ENCODE measurements at regions not wholly inside any gene's neighbourhood (a gene's known extent, or its start where the extent isn't known, plus 50 kb on each side); places are given as distances from the start of the nearest gene placed in this dataset.

GRCh38 chr2:104431701-104432121 is 422.2 kb upstream of the POU3F3 start:
- H3K4me1 ChIP-seq (ENCODE audit: insufficient read depth, low read length), result no peaks in the 10 kb centered on the region
- H3K9ac ChIP-seq (ENCODE audit: low read length), result no peak overlapping the region
- H3K4me3 ChIP-seq (ENCODE audit: low read depth in 1 of 2, low read length in 2 of 2), result no peak overlapping the region
- no peaks in the 10 kb centered on the region for H3K36me3 ChIP-seq (ENCODE audit: insufficient read depth, low read length)
- H3K27me3 ChIP-seq (ENCODE audit: control insufficient read depth in 1 of 2, insufficient read depth in 2 of 2, low read length in 2 of 2), result no peaks in the 10 kb centered on the region
- H3K9me3 ChIP-seq (ENCODE audit: low read length), result no peaks in the 10 kb centered on the region
- no peak overlapping the region for H3K27ac ChIP-seq (ENCODE audit: low read depth, low read length)

DNA sequence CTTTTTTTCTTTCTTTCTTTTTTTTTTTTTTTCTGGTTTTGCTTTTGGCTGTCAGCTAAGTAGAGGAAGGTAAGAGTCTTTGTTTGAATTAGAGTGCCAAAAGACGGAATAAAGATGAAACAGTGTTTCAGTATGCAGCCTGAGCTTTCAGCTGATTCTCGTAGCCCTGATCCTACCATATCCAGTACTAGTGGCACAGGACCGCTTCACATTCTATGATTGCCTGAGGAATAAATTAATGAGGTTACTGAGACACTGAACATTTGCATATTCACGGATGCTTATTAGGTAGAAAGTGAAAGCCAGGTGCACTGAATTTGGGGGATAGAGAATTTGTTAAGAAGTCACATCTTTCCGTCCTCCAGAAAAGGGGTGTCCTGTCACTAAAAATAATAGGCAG is 421.5 kb upstream of the POU3F3 start:
- no peak overlapping the region for H3K4me3 ChIP-seq (ENCODE audit: low read depth in 1 of 2, low read length in 2 of 2)
- H3K36me3 ChIP-seq (ENCODE audit: insufficient read depth, low read length), result no peaks in the 10 kb centered on the region
- no peaks in the 10 kb centered on the region for H3K4me1 ChIP-seq (ENCODE audit: insufficient read depth, low read length)
- no peaks in the 10 kb centered on the region for H3K9me3 ChIP-seq (ENCODE audit: low read length)
- H3K9ac ChIP-seq (ENCODE audit: low read length), result no peak overlapping the region
- no peak overlapping the region for H3K27ac ChIP-seq (ENCODE audit: low read depth, low read length)
- no peaks in the 10 kb centered on the region for H3K27me3 ChIP-seq (ENCODE audit: control insufficient read depth in 1 of 2, insufficient read depth in 2 of 2, low read length in 2 of 2)

DNA sequence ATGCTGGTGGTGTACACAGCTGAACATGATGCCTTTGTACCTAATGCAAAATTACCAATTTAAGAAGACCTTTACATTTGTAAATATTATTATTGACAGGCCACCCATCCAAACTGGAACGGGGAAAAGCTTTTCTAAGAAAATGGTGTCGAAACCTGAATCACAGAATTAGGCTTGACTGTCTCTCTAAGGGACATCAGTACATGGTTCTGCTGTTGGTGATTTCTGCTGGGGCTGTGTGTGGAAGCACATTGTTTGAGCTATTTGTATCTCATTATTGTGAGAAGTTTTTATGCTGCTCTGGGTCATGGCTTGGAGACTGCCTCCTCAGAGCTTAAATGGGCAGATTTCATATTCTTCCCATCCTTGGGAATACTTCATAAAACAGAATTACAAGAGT is 420.9 kb upstream of the POU3F3 start:
- Histone ChIP-seq H3K9me3 (ENCODE audit: low read length) (no peaks in the 10 kb centered on the region), H3K27ac (ENCODE audit: low read depth, low read length) (no peak overlapping the region), H3K36me3 (ENCODE audit: insufficient read depth, low read length) (no peaks in the 10 kb centered on the region), H3K4me1 (ENCODE audit: insufficient read depth, low read length) (no peaks in the 10 kb centered on the region), H3K27me3 (ENCODE audit: control insufficient read depth in 1 of 2, insufficient read depth in 2 of 2, low read length in 2 of 2) (no peaks in the 10 kb centered on the region), H3K9ac (ENCODE audit: low read length) (no peak overlapping the region), H3K4me3 (ENCODE audit: low read depth in 1 of 2, low read length in 2 of 2) (no peak overlapping the region)

- H3K9ac ChIP-seq (ENCODE audit: low read length), result no peak overlapping the region
- H3K27me3 ChIP-seq (ENCODE audit: control insufficient read depth in 1 of 2, insufficient read depth in 2 of 2, low read length in 2 of 2), result no peaks in the 10 kb centered on the region
- H3K36me3 ChIP-seq (ENCODE audit: insufficient read depth, low read length), result no peaks in the 10 kb centered on the region
- H3K9me3 ChIP-seq (ENCODE audit: low read length), result no peaks in the 10 kb centered on the region
- no peak overlapping the region for H3K27ac ChIP-seq (ENCODE audit: low read depth, low read length)
- H3K4me1 ChIP-seq (ENCODE audit: insufficient read depth, low read length), result no peaks in the 10 kb centered on the region
- no peak overlapping the region for H3K4me3 ChIP-seq (ENCODE audit: low read depth in 1 of 2, low read length in 2 of 2)
Observed at GRCh38 chr2:104433657-104434056, 420.3 kb upstream of the POU3F3 start.

GRCh38 chr2:104434318-104434792 is 419.6 kb upstream of the POU3F3 start:
- Histone ChIP-seq H3K4me1 (ENCODE audit: insufficient read depth, low read length) (no peaks in the 10 kb centered on the region), H3K36me3 (ENCODE audit: insufficient read depth, low read length) (no peaks in the 10 kb centered on the region), H3K4me3 (ENCODE audit: low read depth in 1 of 2, low read length in 2 of 2) (no peak overlapping the region), H3K9me3 (ENCODE audit: low read length) (no peaks in the 10 kb centered on the region), H3K27ac (ENCODE audit: low read depth, low read length) (no peak overlapping the region), H3K27me3 (ENCODE audit: control insufficient read depth in 1 of 2, insufficient read depth in 2 of 2, low read length in 2 of 2) (no peaks in the 10 kb centered on the region), H3K9ac (ENCODE audit: low read length) (no peak overlapping the region)

DNA sequence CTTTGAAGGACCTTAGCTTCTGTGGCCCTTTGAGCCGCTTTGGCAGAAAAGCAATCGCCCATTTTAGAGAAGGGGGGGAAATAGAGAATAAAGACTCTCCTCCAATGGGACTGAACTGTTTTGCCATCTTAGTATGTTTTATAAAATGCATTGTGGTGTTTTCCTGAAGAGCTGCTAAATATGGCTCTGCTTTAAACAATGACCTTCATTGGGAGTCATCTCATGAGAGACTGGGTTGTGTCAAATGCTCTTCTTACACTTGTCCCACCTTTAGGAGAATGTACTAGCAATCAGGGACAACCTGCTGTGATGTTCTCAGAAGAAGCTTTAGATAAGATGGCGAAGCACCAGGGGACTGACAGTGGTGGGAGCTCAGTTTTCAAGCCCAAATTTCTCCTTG is 418.9 kb upstream of the POU3F3 start:
- Histone ChIP-seq H3K4me1 (ENCODE audit: insufficient read depth, low read length) (no peaks in the 10 kb centered on the region), H3K9me3 (ENCODE audit: low read length) (no peaks in the 10 kb centered on the region), H3K36me3 (ENCODE audit: insufficient read depth, low read length) (no peaks in the 10 kb centered on the region), H3K4me3 (ENCODE audit: low read depth in 1 of 2, low read length in 2 of 2) (no peak overlapping the region), H3K27me3 (ENCODE audit: control insufficient read depth in 1 of 2, insufficient read depth in 2 of 2, low read length in 2 of 2) (no peaks in the 10 kb centered on the region), H3K9ac (ENCODE audit: low read length) (no peak overlapping the region), H3K27ac (ENCODE audit: low read depth, low read length) (no peak overlapping the region)

DNA sequence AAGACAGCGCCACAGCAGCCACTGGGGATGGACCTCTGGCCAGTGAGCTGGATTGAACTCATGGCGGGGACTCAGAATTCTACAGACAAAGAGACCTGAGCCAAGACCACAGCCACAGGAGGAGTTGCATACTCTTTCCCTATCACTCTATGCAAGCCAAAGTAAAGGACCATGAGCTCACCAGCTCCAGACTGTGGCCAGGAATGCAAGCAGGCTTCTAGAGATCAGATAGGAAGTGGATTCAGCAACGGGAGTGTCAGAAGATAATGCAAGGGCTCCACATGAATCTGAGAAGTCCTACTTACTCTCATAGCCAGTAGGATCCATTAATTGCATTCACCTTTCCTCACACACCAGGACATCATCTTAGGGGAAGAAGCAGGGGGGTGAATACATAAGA is 415.4 kb upstream of the POU3F3 start:
- Histone ChIP-seq H3K9ac (ENCODE audit: low read length) (no peak overlapping the region), H3K27me3 (ENCODE audit: control insufficient read depth in 1 of 2, insufficient read depth in 2 of 2, low read length in 2 of 2) (no peaks in the 10 kb centered on the region), H3K4me1 (ENCODE audit: insufficient read depth, low read length) (no peaks in the 10 kb centered on the region), H3K36me3 (ENCODE audit: insufficient read depth, low read length) (no peaks in the 10 kb centered on the region), H3K4me3 (ENCODE audit: low read depth in 1 of 2, low read length in 2 of 2) (no peak overlapping the region), H3K9me3 (ENCODE audit: low read length) (no peaks in the 10 kb centered on the region), H3K27ac (ENCODE audit: low read depth, low read length) (no peak overlapping the region)

- no peaks in the 10 kb centered on the region for H3K4me1 ChIP-seq (ENCODE audit: insufficient read depth, low read length)
- H3K27me3 ChIP-seq (ENCODE audit: control insufficient read depth in 1 of 2, insufficient read depth in 2 of 2, low read length in 2 of 2), result no peaks in the 10 kb centered on the region
- H3K27ac ChIP-seq (ENCODE audit: low read depth, low read length), result no peak overlapping the region
- H3K4me3 ChIP-seq (ENCODE audit: low read depth in 1 of 2, low read length in 2 of 2), result no peak overlapping the region
- H3K9ac ChIP-seq (ENCODE audit: low read length), result no peak overlapping the region
- H3K36me3 ChIP-seq (ENCODE audit: insufficient read depth, low read length), result no peaks in the 10 kb centered on the region
- no peaks in the 10 kb centered on the region for H3K9me3 ChIP-seq (ENCODE audit: low read length)
Observed at GRCh38 chr2:104443145-104443544, 410.8 kb upstream of the POU3F3 start.

DNA sequence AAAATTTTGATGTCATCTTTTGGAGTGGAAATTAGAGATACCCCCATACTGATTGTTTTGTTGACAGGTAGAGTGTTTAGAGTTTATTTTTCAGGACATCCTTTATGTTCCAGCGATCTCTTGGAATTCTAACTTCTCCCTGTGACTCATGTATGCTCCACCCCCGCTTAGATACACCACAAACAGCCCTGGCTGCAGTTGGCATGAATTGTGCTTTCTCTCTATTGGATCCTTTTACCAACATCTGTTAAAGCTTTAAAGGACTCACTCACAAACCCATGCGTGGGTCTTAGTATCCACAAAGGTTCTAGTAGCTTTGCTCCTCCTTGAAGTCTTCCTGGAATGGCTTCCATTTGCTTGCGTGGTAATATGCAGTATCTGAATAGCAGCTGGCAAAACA is 409.5 kb upstream of the POU3F3 start:
- Histone ChIP-seq H3K27ac (ENCODE audit: low read depth, low read length) (no peak overlapping the region), H3K9ac (ENCODE audit: low read length) (no peak overlapping the region), H3K27me3 (ENCODE audit: control insufficient read depth in 1 of 2, insufficient read depth in 2 of 2, low read length in 2 of 2) (no peaks in the 10 kb centered on the region), H3K36me3 (ENCODE audit: insufficient read depth, low read length) (no peaks in the 10 kb centered on the region), H3K4me3 (ENCODE audit: low read depth in 1 of 2, low read length in 2 of 2) (no peak overlapping the region), H3K9me3 (ENCODE audit: low read length) (no peaks in the 10 kb centered on the region), H3K4me1 (ENCODE audit: insufficient read depth, low read length) (no peaks in the 10 kb centered on the region)

DNA sequence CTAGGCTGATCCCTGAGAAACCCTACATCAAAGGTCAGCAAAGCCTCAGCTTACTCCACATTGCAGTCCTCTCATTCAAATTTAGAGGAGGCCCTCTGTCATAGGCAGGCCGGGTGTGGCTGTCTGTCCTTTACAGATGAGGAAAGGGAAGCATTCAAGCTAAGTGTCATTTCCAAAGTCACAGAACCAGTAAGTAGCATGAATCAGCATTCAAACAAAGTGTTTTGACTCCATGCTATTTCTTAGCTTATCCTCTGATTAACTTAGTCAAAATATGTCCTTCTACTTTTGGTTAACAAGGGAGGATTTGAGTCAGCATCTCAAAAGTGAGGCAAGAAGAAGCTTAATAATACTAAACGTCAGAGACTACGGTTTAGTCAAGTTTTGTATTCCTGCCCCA is 409.0 kb upstream of the POU3F3 start:
- H3K4me1 ChIP-seq (ENCODE audit: insufficient read depth, low read length), result no peaks in the 10 kb centered on the region

DNA sequence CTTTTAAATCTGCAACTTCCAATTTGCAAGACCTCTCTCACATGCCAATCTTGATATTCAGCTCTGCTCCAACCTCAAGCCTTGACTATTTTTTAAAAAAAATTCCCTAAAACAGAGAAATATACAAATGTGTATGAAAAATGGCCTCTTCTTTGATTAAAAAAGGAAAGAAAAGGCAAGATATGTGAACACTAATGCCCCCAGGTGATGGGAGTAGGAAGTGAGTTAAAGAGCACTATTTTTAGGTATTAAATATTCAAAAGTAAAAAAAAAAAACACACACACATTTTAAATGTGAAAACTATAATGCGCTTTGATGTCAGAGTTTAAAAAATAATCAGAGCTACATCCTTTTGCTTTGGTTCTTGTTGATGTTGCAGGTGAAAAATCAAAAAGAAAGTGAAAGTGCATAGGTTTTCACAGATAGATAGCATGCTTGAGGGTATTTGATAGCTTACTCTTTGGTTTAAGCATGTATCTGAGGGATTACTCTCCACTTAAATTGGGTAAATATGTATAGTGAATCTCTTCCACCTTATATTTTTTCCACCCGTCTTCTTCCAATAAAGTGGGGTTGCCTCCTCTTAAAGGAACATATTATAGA is 406.0 kb upstream of the POU3F3 start:
- no peak overlapping the region for H3K9ac ChIP-seq (ENCODE audit: low read length)

More for the DNA sequence above, 409.0 kb upstream of the POU3F3 start:
- H3K27me3 ChIP-seq (ENCODE audit: control insufficient read depth in 1 of 2, insufficient read depth in 2 of 2, low read length in 2 of 2), result no peaks in the 10 kb centered on the region
- no peak overlapping the region for H3K4me3 ChIP-seq (ENCODE audit: low read depth in 1 of 2, low read length in 2 of 2)
- no peaks in the 10 kb centered on the region for H3K9me3 ChIP-seq (ENCODE audit: low read length)
- no peaks in the 10 kb centered on the region for H3K36me3 ChIP-seq (ENCODE audit: insufficient read depth, low read length)
- no peak overlapping the region for H3K9ac ChIP-seq (ENCODE audit: low read length)
- H3K27ac ChIP-seq (ENCODE audit: low read depth, low read length), result no peak overlapping the region

DNA sequence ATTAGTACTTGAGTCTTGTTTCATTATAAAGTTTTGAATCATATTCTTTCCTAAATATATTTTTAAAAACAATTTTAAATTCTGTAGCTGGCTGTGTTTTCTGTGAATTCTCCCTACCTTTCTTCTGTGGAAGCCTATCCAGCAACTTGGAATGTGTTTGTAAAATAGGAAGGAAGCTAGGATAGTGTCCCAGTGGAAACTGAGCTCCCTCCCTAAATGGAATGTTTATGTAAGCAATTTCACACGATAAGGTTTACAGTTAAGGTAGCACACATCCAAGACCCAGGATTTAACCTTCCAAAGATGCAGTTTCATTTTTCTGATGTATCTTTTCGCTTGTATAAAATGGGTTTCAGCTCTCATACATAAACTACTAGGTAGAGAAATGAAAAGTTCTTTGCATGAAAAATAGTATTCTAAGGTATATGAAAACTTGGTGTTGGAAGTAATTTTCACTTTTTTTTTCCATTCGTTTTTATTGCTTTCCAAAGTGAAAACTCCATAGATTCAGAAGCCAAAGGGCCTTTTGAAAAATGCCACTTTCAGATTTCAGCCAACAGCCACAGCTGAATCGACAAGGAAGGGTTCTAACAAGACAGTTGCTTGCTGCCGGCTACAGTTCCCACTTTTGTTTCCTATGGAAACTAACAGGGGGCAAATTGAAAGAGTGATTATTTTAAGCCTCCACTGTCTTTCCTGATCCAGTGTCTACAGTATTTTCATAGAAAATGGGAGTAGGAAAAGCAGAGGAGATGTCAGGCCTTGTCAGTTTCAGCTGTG is 405.1 kb upstream of the POU3F3 start:
- H3K27ac ChIP-seq (ENCODE audit: low read depth, low read length), result no peak overlapping the region
- no peak overlapping the region for H3K4me3 ChIP-seq (ENCODE audit: low read depth in 1 of 2, low read length in 2 of 2)
- H3K9me3 ChIP-seq (ENCODE audit: low read length), result no peaks in the 10 kb centered on the region
- H3K4me1 ChIP-seq (ENCODE audit: insufficient read depth, low read length), result no peaks in the 10 kb centered on the region
- H3K27me3 ChIP-seq (ENCODE audit: control insufficient read depth in 1 of 2, insufficient read depth in 2 of 2, low read length in 2 of 2), result no peaks in the 10 kb centered on the region
- no peak overlapping the region for H3K9ac ChIP-seq (ENCODE audit: low read length)
- H3K36me3 ChIP-seq (ENCODE audit: insufficient read depth, low read length), result no peaks in the 10 kb centered on the region

More for the DNA sequence above, 406.0 kb upstream of the POU3F3 start:
- H3K27ac ChIP-seq (ENCODE audit: low read depth, low read length), result no peak overlapping the region
- no peaks in the 10 kb centered on the region for H3K36me3 ChIP-seq (ENCODE audit: insufficient read depth, low read length)
- no peak overlapping the region for H3K4me3 ChIP-seq (ENCODE audit: low read depth in 1 of 2, low read length in 2 of 2)
- H3K27me3 ChIP-seq (ENCODE audit: control insufficient read depth in 1 of 2, insufficient read depth in 2 of 2, low read length in 2 of 2), result no peaks in the 10 kb centered on the region
- no peaks in the 10 kb centered on the region for H3K4me1 ChIP-seq (ENCODE audit: insufficient read depth, low read length)
- H3K9me3 ChIP-seq (ENCODE audit: low read length), result no peaks in the 10 kb centered on the region
